EL (cell line): ENCODE measurements at regions not wholly inside any gene's neighbourhood (a gene's known extent, or its start where the extent isn't known, plus 50 kb on each side); places are given as distances from the start of the nearest gene placed in this dataset.
A peak's percentile ranks its signal among the peaks of the same experiment; 100 is the strongest.
"Not testable (repeated sequence)": the region's sequence is repeated elsewhere in the genome, so short reads cannot be mapped to it uniquely, and the experiment has no call there.

Source experiments
- DNase-seq: peaks from one replicate; pipeline ENCODE4 v3.0.0-alpha.2; 2016

GRCh38 chr1:187928288-187928687 is 1099.5 kb downstream of the PLA2G4A start:
- peak; percentile 37 for DNase-seq

GRCh38 chr1:187928696-187929095 is 1099.9 kb downstream of the PLA2G4A start:
- no peak for DNase-seq

GRCh38 chr1:187931776-187932175 is 1103.0 kb downstream of the PLA2G4A start:
- DNase-seq = peak; percentile 18

GRCh38 chr1:187933562-187934419 is 1105.0 kb downstream of the PLA2G4A start:
- no peak for DNase-seq

GRCh38 chr1:187936667-187937066 is 1107.9 kb downstream of the PLA2G4A start:
- no peak for DNase-seq

- DNase-seq = no peak
Measured at GRCh38 chr1:187938092-187938491, 1109.3 kb downstream of the PLA2G4A start.

GRCh38 chr1:187942986-187943385 is 1114.2 kb downstream of the PLA2G4A start:
- DNase-seq = peak; percentile 19

- DNase-seq = no peak
Measured at GRCh38 chr1:187943606-187944403, 1115.1 kb downstream of the PLA2G4A start.

GRCh38 chr1:187946661-187947060 is 1117.9 kb downstream of the PLA2G4A start:
- DNase-seq = not testable (repeated sequence)

GRCh38 chr1:187947359-187947758 is 1118.6 kb downstream of the PLA2G4A start:
- no peak for DNase-seq

GRCh38 chr1:187948170-187948794 is 1119.5 kb downstream of the PLA2G4A start:
- DNase-seq = no peak

- no peak for DNase-seq
Measured at GRCh38 chr1:187949567-187949966, 1120.8 kb downstream of the PLA2G4A start.

GRCh38 chr1:187951817-187952216 is 1123.1 kb downstream of the PLA2G4A start:
- DNase-seq = no peak

GRCh38 chr1:187952446-187952845 is 1123.7 kb downstream of the PLA2G4A start:
- DNase-seq = no peak

- DNase-seq = no peak
Measured at GRCh38 chr1:187956975-187957374, 1128.2 kb downstream of the PLA2G4A start.

GRCh38 chr1:187958207-187958606 is 1129.5 kb downstream of the PLA2G4A start:
- DNase-seq = no peak

GRCh38 chr1:187959062-187959461 is 1130.3 kb downstream of the PLA2G4A start:
- no peak for DNase-seq

GRCh38 chr1:187960125-187960638 is 1131.4 kb downstream of the PLA2G4A start:
- DNase-seq = no peak

GRCh38 chr1:187961895-187962294 is 1133.1 kb downstream of the PLA2G4A start:
- no peak for DNase-seq

- no peak for DNase-seq
Measured at GRCh38 chr1:187971851-187972250, 1143.1 kb downstream of the PLA2G4A start.

GRCh38 chr1:187977298-187977697 is 1148.5 kb downstream of the PLA2G4A start:
- DNase-seq = no peak

- DNase-seq = no peak
Measured at GRCh38 chr1:187985145-187985896, 1156.6 kb downstream of the PLA2G4A start.
